Muscle of arm (tissue), 1 donor: ENCODE measurements at regions not wholly inside any gene's neighbourhood (a gene's known extent, or its start where the extent isn't known, plus 50 kb on each side); places are given as distances from the start of the nearest gene placed in this dataset.
"Not testable (repeated sequence)": the region's sequence is repeated elsewhere in the genome, so short reads cannot be mapped to it uniquely, and the experiment has no call there.

Experiments used
- DNase-seq: peaks from one replicate; pipeline ENCODE4 v3.0.0-alpha.2; 2013

GRCh38 chr10:128178302-128178958 lies 52.2 kb upstream of the MKI67 start:
- DNase-seq = no peak

- no peak for DNase-seq
Observed at GRCh38 chr10:128180843-128181242, 54.6 kb upstream of the MKI67 start.

- DNase-seq = no peak
Observed at GRCh38 chr10:128185627-128186026, 59.4 kb upstream of the MKI67 start.

GRCh38 chr10:128186959-128187787 lies 61.0 kb upstream of the MKI67 start:
- no peak for DNase-seq

GRCh38 chr10:128187788-128188185 lies 61.6 kb upstream of the MKI67 start:
- no peak for DNase-seq

GRCh38 chr10:128189176-128189575 lies 63.0 kb upstream of the MKI67 start:
- DNase-seq = no peak

GRCh38 chr10:128191847-128192246 lies 65.6 kb upstream of the MKI67 start:
- DNase-seq = no peak

- not testable (repeated sequence) for DNase-seq
Observed at GRCh38 chr10:128201826-128202225, 75.6 kb upstream of the MKI67 start.

GRCh38 chr10:128203028-128203427 lies 76.8 kb upstream of the MKI67 start:
- DNase-seq = no peak

GRCh38 chr10:128205591-128205990 lies 79.4 kb upstream of the MKI67 start:
- not testable (repeated sequence) for DNase-seq

GRCh38 chr10:128206676-128207075 lies 80.5 kb upstream of the MKI67 start:
- DNase-seq = no peak

GRCh38 chr10:128209862-128210214 lies 83.6 kb upstream of the MKI67 start:
- no peak for DNase-seq

- peak; percentile 63 for DNase-seq
Observed at GRCh38 chr10:128210215-128211063, 84.2 kb upstream of the MKI67 start.

GRCh38 chr10:128211064-128211504 lies 84.9 kb upstream of the MKI67 start:
- DNase-seq = peak; percentile 2

- peak; percentile 81 for DNase-seq
Observed at GRCh38 chr10:128211953-128212727, 85.9 kb upstream of the MKI67 start.

- peak; percentile 1 for DNase-seq
Observed at GRCh38 chr10:128213156-128213555, 86.9 kb upstream of the MKI67 start.

GRCh38 chr10:128215733-128216132 lies 89.5 kb upstream of the MKI67 start:
- DNase-seq = no peak

GRCh38 chr10:128217136-128217535 lies 90.9 kb upstream of the MKI67 start:
- DNase-seq = no peak

- no peak for DNase-seq
Observed at GRCh38 chr10:128218161-128218560, 91.9 kb upstream of the MKI67 start.

GRCh38 chr10:128219295-128219694 lies 93.1 kb upstream of the MKI67 start:
- DNase-seq = no peak

GRCh38 chr10:128220021-128220420 lies 93.8 kb upstream of the MKI67 start:
- DNase-seq = no peak

GRCh38 chr10:128221117-128221516 lies 94.9 kb upstream of the MKI67 start:
- DNase-seq = no peak
